PC-9 (cell line): ENCODE measurements at regions not wholly inside any gene's neighbourhood (a gene's known extent, or its start where the extent isn't known, plus 50 kb on each side); places are given as distances from the start of the nearest gene placed in this dataset.

Source experiments
- CTCF ChIP-seq: fragments of 200-600 bp; sonication (generic); conservative IDR thresholded peaks from 2 replicates; pipeline ENCODE4 v1.6.1; 2017; ENCODE audit warnings: mixed run types, antibody characterized with exemption, mild to moderate bottlenecking, moderate library complexity
- EZH2 ChIP-seq: fragments of 200-600 bp; sonication (generic); IDR thresholded peaks from 2 replicates; pipeline ENCODE4 v1.8.0; 2017; ENCODE audit warnings: antibody characterized with exemption, low read depth

GRCh38 chr17:14752011-14752410 lies 451.1 kb downstream of the HS3ST3B1 start:
- TF ChIP-seq EZH2 = no peak
- TF ChIP-seq CTCF = no peak
